ENCODE measurements at regions not wholly inside any gene's neighbourhood (a gene's known extent, or its start where the extent isn't known, plus 50 kb on each side); places are given as distances from the start of the nearest gene placed in this dataset.
A peak's percentile ranks its signal among the peaks of the same experiment; 100 is the strongest.

GRCh38 chr6:53728570-53729194, 63.1 kb upstream of the KLHL31 start:
- Histone ChIP-seq H3K27me3 (ENCODE audit: control insufficient read depth in 2 of 2, insufficient read depth in 2 of 2, low read length in 2 of 2) (no peaks in the 10 kb centered on the region), H3K4me3 (no peak overlapping the region), H3K9ac (ENCODE audit: insufficient read depth in 1 of 2, low read depth in 2 of 2, low read length in 2 of 2) (no peak overlapping the region), H2AFZ (ENCODE audit: low read depth, low read length) (no peak overlapping the region), H4K20me1 (replicated peaks; ENCODE audit: control insufficient read depth, insufficient read depth, low read length) (no peaks in the 10 kb centered on the region), H3K27ac (ENCODE audit: extremely low read depth, low read depth, low read length) (no peak overlapping the region), H3K79me2 (ENCODE audit: control insufficient read depth, insufficient read depth, low read length) (no peaks in the 10 kb centered on the region), H3K4me2 (ENCODE audit: insufficient read depth, low read length) (no peak overlapping the region), H3K36me3 (ENCODE audit: control insufficient read depth, insufficient read depth, low read length) (no peaks in the 10 kb centered on the region), H3K9me3 (replicated peaks; ENCODE audit: control insufficient read depth, insufficient read depth, low read depth, low read length) (no peaks in the 10 kb centered on the region), H3K9me1 (ENCODE audit: control insufficient read depth, insufficient read depth, low read length) (no peaks in the 10 kb centered on the region), H3K4me1 (replicated peaks in 1 of 2; ENCODE audit: control insufficient read depth in 2 of 2, insufficient read depth in 2 of 2, low read length in 2 of 2) (no peaks in the 10 kb centered on the region)
- whole genome bisulfite sequencing (ENCODE audit: insufficient coverage, low coverage, missing lambda C conversion rate) = 9% methylated on average over 9 of the region's 9 CpGs
- in situ Hi-C loops (cut with MboI) = no loop called here
- POLR2A ChIA-PET = interaction anchor here (1.5 kb wide), 1 partner anchor 235 kb away, joined by 3 read pairs; no protein-coding TSS in a partner anchor
- CTCF ChIA-PET (ENCODE audit: low intra/inter-chr PET ratio) = interaction anchor here (0.6 to 1.6 kb wide), 5 partner anchors 236 to 557 kb away, joined by 3 to 14 read pairs (median 4); no protein-coding TSS in a partner anchor
- ATAC-seq (peak; percentile 87), FAIRE-seq (peak; percentile 85), DNase-seq (ENCODE audit: extremely low read depth in 1 of 4, low spot score in 3 of 4) (peak; percentile 28 to 54 (median 38))
- intact Hi-C loops (cut with micrococcal nuclease) = loop anchor here (5.0 kb wide), 1 partner anchor 556 kb away; no protein-coding TSS in a partner anchor
- BruUV-seq (replicated peaks) = no TSS peak
- TF ChIP-seq DACH1 (IDR thresholded peaks at IDR 0.05; ENCODE audit: partially characterized antibody) (no peak), KLF10 (CRISPR knock-in tag; IDR thresholded peaks at IDR 0.05) (no peak), ZNF778 (CRISPR knock-in tag; IDR thresholded peaks at IDR 0.05) (no peak), ZBTB5 (IDR thresholded peaks at IDR 0.05) (no peak), NR1H2 (CRISPR knock-in tag; IDR thresholded peaks at IDR 0.05) (no peak), PKNOX1 (IDR thresholded peaks at IDR 0.05) (no peak), FOXJ3 (CRISPR knock-in tag; IDR thresholded peaks at IDR 0.05) (no peak), SIRT6 (IDR thresholded peaks at IDR 0.05; ENCODE audit: low read depth, low read length) (no peak), ZBTB1 (CRISPR knock-in tag; IDR thresholded peaks at IDR 0.05; ENCODE audit: borderline replicate concordance, low read depth) (no peak), RBM39 (optimal IDR thresholded peaks at IDR 0.05; ENCODE audit: low read depth, low read length) (no peak), CHCHD3 (CRISPR knock-in tag; IDR thresholded peaks at IDR 0.05) (no peak), CBX2 (IDR thresholded peaks at IDR 0.05; ENCODE audit: insufficient read depth, low read length, poor library complexity, severe bottlenecking) (no peak), ZNF140 (CRISPR knock-in tag; IDR thresholded peaks at IDR 0.05) (no peak), STAG1 (CRISPR knock-in tag; IDR thresholded peaks at IDR 0.05; ENCODE audit: borderline replicate concordance) (peak; percentile 46; the same call in 1 of the 2 replicates), KHSRP (IDR thresholded peaks at IDR 0.05) (no peak), ZNF24 (IDR thresholded peaks at IDR 0.05) (no peak), POLR3A (IDR thresholded peaks at IDR 0.05; ENCODE audit: borderline replicate concordance, extremely low read depth, insufficient read depth, insufficient read length) (no peak), ZNF589 (CRISPR knock-in tag; IDR thresholded peaks at IDR 0.05; ENCODE audit: low read depth) (no peak), NCOA1 (IDR thresholded peaks at IDR 0.05; ENCODE audit: low read depth) (no peak), BCOR (IDR thresholded peaks at IDR 0.05) (no peak), SPI1 (IDR thresholded peaks at IDR 0.05; ENCODE audit: borderline replicate concordance, low read depth, low read length) (peak; percentile 22; the same call in 1 of the 2 replicates), THRB (CRISPR knock-in tag; conservative IDR thresholded peaks at IDR 0.05) (no peak)

Measured in K562 (cell line).